Transverse colon (tissue), 4 donors: ENCODE measurements at regions not wholly inside any gene's neighbourhood (a gene's known extent, or its start where the extent isn't known, plus 50 kb on each side); places are given as distances from the start of the nearest gene placed in this dataset.
"Not testable (repeated sequence)": the region's sequence is repeated elsewhere in the genome, so short reads cannot be mapped to it uniquely, and the experiment has no call there.

Experiments
- DNase-seq: peaks from one replicate; pipeline ENCODE4 v3.0.0-alpha.2; 2019
- H3K27ac ChIP-seq, 4 donors: fragments of 200-600 bp; sonication (generic); 2 replicates each; pipeline ENCODE4 v1.5.1; 2016 to 2018; ENCODE audit warnings: inconsistent platforms in 4 of 4
- H3K27me3 ChIP-seq: fragments of 200-600 bp; sonication (generic); 2 replicates; pipeline ENCODE4 v1.5.1; 2017; ENCODE audit warnings: inconsistent platforms
- H3K36me3 ChIP-seq, 4 donors: fragments of 200-600 bp; sonication (generic); 2 replicates each; pipeline ENCODE4 v1.5.1; 2017 to 2019; ENCODE audit warnings: inconsistent platforms in 4 of 4
- H3K4me1 ChIP-seq, 4 donors: fragments of 200-600 bp; sonication (generic); 2 replicates each; pipeline ENCODE4 v1.5.1; 2017 to 2020; ENCODE audit warnings: inconsistent platforms in 4 of 4
- H3K4me3 ChIP-seq, 4 donors: fragments of 200-600 bp; sonication (generic); 1 replicate in 1 of 4; 2 replicates in 3 of 4; pipeline versions ENCODE4 v1.5.1 to v1.6.1; 2017 to 2019; ENCODE audit warnings: inconsistent platforms in 4 of 4
- H3K9me3 ChIP-seq, 2 donors: fragments of 200-600 bp; sonication (generic); 2 replicates each; pipeline ENCODE4 v1.5.1; 2017 to 2019; ENCODE audit warnings: inconsistent platforms in 2 of 2
- CTCF ChIP-seq, 5 experiments: fragments of 200-600 bp in 3 of 5; fragments of 450-650 bp in 2 of 5; sonication (generic) in 3 of 5; IDR thresholded peaks; 1 replicate in 2 of 5; 2 replicates in 3 of 5; pipeline ENCODE4 v1.5.1; 2016 to 2017; ENCODE audit warnings: antibody characterized with exemption in 5 of 5, inconsistent platforms in 3 of 5, mild to moderate bottlenecking in 2 of 5, moderate library complexity in 1 of 5
- EP300 ChIP-seq: sonication (generic); formaldehyde crosslinking; IDR thresholded peaks from one replicate; pipeline ENCODE4 v1.6.1; 2017; ENCODE audit warnings: antibody characterized with exemption, low read depth
- POLR2A ChIP-seq: fragments of 450-650 bp; IDR thresholded peaks from one replicate; pipeline ENCODE4 v1.6.1; 2016; ENCODE audit warnings: antibody characterized with exemption, mild to moderate bottlenecking, moderate library complexity
- POLR2AphosphoS5 ChIP-seq, 3 donors: sonication (generic); formaldehyde crosslinking; IDR thresholded peaks; one replicate each; pipeline ENCODE4 v1.6.1; 2016; ENCODE audit warnings: antibody characterized with exemption in 3 of 3
- WGBS, 2 donors: methylation state at CpG; one replicate each; pipeline ENCODE4 v1.1.5; 2018; ENCODE audit warnings: low coverage in 1 of 2; 5-methylcytosine and 5-hydroxymethylcytosine counted together
- in situ Hi-C, 4 donors: fragments of 200-750 bp; cut with MboI; loops; one replicate each; pipeline versions ENCODE4 v1.15.0 to v1.15.1; 2017; ENCODE audit warnings: low sequenced_read_pairs in 3 of 4, low pct_ligation_motif_present in 1 of 4, low pct_unique_long_range_greater_than_20kb in 1 of 4
- intact Hi-C: fragments of 100-400 bp; cut with DNase I; formaldehyde crosslinking; loops from one replicate; pipeline ENCODE4 v1.15.1; 2023; ENCODE audit warnings: low total_unique reads

GRCh38 chr16:25367773-25368524 is 110.3 kb upstream of the ZKSCAN2 start:
- DNase-seq = no peak
- no peak for TF ChIP-seq EP300
- no peak for TF ChIP-seq CTCF (IDR thresholded peaks at IDR 0.05)
- no peak for TF ChIP-seq POLR2A
- TF ChIP-seq POLR2AphosphoS5 (IDR thresholded peaks at IDR 0.05) = no peak
- in situ Hi-C loops (loop anchor here in 1 of 4 donors (25.0 kb wide), 1 partner anchor 106 kb away; the partner anchor contains the start of gene ZKSCAN2), intact Hi-C loops (no loop called here)
- 84 to 100% methylated on average over 1 to 8 of the region's 8 CpGs for WGBS, 2 donors
- H3K27ac ChIP-seq = no peak overlapping the region
- no peaks in the 10 kb centered on the region for H3K4me1 ChIP-seq
- no peaks in the 10 kb centered on the region for H3K27me3 ChIP-seq
- H3K9me3 ChIP-seq = no peaks in the 10 kb centered on the region
- no peak overlapping the region for H3K4me3 ChIP-seq
- H3K36me3 ChIP-seq = no peaks in the 10 kb centered on the region

GRCh38 chr16:25366078-25366477 is 108.4 kb upstream of the ZKSCAN2 start:
- WGBS, 2 donors = 10 to 33% methylated on average over 2 of the region's 2 CpGs
- in situ Hi-C loops (loop anchor here in 1 of 4 donors (25.0 kb wide), 1 partner anchor 104 kb away; the partner anchor contains the start of gene ZKSCAN2), intact Hi-C loops (no loop called here)
- H3K4me3 ChIP-seq = no peak overlapping the region
- no peaks in the 10 kb centered on the region for H3K36me3 ChIP-seq
- no peak for DNase-seq
- no peak overlapping the region for H3K27ac ChIP-seq
- no peak for TF ChIP-seq EP300
- no peak for TF ChIP-seq POLR2AphosphoS5 (IDR thresholded peaks at IDR 0.05)
- TF ChIP-seq POLR2A = no peak
- no peak for TF ChIP-seq CTCF (IDR thresholded peaks at IDR 0.05)
- no peaks in the 10 kb centered on the region for H3K27me3 ChIP-seq
- H3K9me3 ChIP-seq = no peaks in the 10 kb centered on the region
- no peaks in the 10 kb centered on the region for H3K4me1 ChIP-seq

GRCh38 chr16:25359516-25359915 is 101.9 kb upstream of the ZKSCAN2 start:
- DNase-seq, intact Hi-C loops, H3K4me3 ChIP-seq, H3K9me3 ChIP-seq, H3K36me3 ChIP-seq, H3K27me3 ChIP-seq, H3K4me1 ChIP-seq, H3K27ac ChIP-seq: not testable (repeated sequence)
- in situ Hi-C loops = loop anchor here in 1 of 4 donors (25.0 kb wide), 1 partner anchor 97 kb away; the partner anchor contains the start of gene ZKSCAN2
- 58 to 68% methylated on average over 3 to 8 of the region's 8 CpGs for WGBS, 2 donors

GRCh38 chr16:25344006-25344405 is 86.4 kb upstream of the ZKSCAN2 start:
- DNase-seq = no peak
- Histone ChIP-seq H3K27me3 (no peaks in the 10 kb centered on the region), H3K27ac (no peak overlapping the region), H3K36me3 (no peaks in the 10 kb centered on the region), H3K9me3 (no peaks in the 10 kb centered on the region), H3K4me1 (no peaks in the 10 kb centered on the region), H3K4me3 (no peak overlapping the region)
- intact Hi-C loops (no loop called here), in situ Hi-C loops (no loop called here)
- TF ChIP-seq POLR2A = no peak
- no peak for TF ChIP-seq CTCF (IDR thresholded peaks at IDR 0.05)
- no peak for TF ChIP-seq POLR2AphosphoS5 (IDR thresholded peaks at IDR 0.05)
- no peak for TF ChIP-seq EP300
- WGBS, 2 donors = 63 to 67% methylated on average over 4 to 5 of the region's 5 CpGs

- in situ Hi-C loops = no loop called here
- Histone ChIP-seq H3K36me3 (no peaks in the 10 kb centered on the region), H3K27ac (no peak overlapping the region), H3K9me3 (no peaks in the 10 kb centered on the region), H3K4me3 (no peak overlapping the region), H3K27me3 (no peaks in the 10 kb centered on the region), H3K4me1 (no peaks in the 10 kb centered on the region)
- TF ChIP-seq POLR2AphosphoS5 (IDR thresholded peaks at IDR 0.05) (no peak), CTCF (IDR thresholded peaks at IDR 0.05) (no peak)
- intact Hi-C loops = no loop called here
- WGBS, 2 donors = 60 to 81% methylated on average over 1 to 2 of the region's 2 CpGs
- no peak for DNase-seq
These were observed 83.3 kb upstream of the ZKSCAN2 start for GRCh38 chr16:25340973-25341372.
